ENCODE measurements at regions not wholly inside any gene's neighbourhood (a gene's known extent, or its start where the extent isn't known, plus 50 kb on each side); places are given as distances from the start of the nearest gene placed in this dataset.

DNA sequence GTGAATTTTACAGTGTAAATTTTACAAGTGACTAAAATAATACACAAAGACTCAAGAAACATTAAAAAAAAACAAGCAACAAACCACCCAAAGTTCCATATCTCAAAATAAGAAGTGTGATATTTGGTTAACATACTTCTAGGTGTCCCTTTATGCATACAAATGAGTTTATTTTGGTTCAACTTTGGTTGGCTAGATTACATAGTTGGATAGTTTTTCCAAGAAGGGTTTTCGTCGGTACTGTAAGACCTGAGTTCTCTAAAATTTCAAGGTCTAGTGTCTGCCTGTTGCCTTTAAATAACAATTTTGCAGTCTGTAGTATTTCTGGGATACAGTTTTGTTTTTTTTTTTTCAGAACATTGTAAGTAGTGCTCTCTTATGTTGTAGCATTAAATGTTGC, 58.8 kb upstream of the JAK2 start:
- TF ChIP-seq, protein P1, sequence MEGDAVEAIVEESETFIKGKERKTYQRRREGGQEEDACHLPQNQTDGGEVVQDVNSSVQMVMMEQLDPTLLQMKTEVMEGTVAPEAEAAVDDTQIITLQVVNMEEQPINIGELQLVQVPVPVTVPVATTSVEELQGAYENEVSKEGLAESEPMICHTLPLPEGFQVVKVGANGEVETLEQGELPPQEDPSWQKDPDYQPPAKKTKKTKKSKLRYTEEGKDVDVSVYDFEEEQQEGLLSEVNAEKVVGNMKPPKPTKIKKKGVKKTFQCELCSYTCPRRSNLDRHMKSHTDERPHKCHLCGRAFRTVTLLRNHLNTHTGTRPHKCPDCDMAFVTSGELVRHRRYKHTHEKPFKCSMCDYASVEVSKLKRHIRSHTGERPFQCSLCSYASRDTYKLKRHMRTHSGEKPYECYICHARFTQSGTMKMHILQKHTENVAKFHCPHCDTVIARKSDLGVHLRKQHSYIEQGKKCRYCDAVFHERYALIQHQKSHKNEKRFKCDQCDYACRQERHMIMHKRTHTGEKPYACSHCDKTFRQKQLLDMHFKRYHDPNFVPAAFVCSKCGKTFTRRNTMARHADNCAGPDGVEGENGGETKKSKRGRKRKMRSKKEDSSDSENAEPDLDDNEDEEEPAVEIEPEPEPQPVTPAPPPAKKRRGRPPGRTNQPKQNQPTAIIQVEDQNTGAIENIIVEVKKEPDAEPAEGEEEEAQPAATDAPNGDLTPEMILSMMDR (IDR thresholded peaks at IDR 0.05; ENCODE audit: insufficient read depth, low read length, poor library complexity, severe bottlenecking) = no peak
- DNase-seq (ENCODE audit: extremely low read depth, insufficient read length) = no peak
- H3K36me3 ChIP-seq (ENCODE audit: control insufficient read depth, insufficient read depth, low read length) = no peaks in the 10 kb centered on the region
- no peaks in the 10 kb centered on the region for H3K27me3 ChIP-seq (replicated peaks; ENCODE audit: control insufficient read depth, insufficient read depth, low read length)
- H3K4me3 ChIP-seq (replicated peaks; ENCODE audit: low read depth, low read length) = no peak overlapping the region

DNA sequence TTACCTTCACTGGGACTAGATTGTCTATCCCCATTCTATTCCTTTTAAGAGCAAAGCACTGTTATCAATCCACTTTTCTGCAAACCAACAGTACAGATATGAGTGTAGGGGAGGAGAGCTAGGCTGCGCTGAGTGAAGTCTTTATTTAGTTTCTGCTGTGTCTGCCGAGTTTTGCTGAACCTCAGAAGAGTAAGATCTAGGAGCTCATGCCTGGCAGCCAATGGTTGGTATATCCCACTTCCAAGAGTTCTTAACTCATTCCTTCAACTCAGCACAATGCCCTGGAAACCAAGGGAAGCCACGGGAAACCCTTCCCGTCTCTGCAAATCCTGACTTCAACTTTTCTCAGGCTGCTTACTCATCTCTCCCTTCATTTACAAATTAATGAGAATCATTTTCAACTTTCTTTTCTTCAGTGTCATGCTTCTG, 58.0 kb upstream of the JAK2 start:
- Histone ChIP-seq H3K27me3 (replicated peaks; ENCODE audit: control insufficient read depth, insufficient read depth, low read length) (no peaks in the 10 kb centered on the region), H3K4me3 (replicated peaks; ENCODE audit: low read depth, low read length) (no peak overlapping the region), H3K36me3 (ENCODE audit: control insufficient read depth, insufficient read depth, low read length) (no peaks in the 10 kb centered on the region)
- no peak for DNase-seq (ENCODE audit: extremely low read depth, insufficient read length)
- TF ChIP-seq, protein P1 (IDR thresholded peaks at IDR 0.05; ENCODE audit: insufficient read depth, low read length, poor library complexity, severe bottlenecking) = no peak

DNA sequence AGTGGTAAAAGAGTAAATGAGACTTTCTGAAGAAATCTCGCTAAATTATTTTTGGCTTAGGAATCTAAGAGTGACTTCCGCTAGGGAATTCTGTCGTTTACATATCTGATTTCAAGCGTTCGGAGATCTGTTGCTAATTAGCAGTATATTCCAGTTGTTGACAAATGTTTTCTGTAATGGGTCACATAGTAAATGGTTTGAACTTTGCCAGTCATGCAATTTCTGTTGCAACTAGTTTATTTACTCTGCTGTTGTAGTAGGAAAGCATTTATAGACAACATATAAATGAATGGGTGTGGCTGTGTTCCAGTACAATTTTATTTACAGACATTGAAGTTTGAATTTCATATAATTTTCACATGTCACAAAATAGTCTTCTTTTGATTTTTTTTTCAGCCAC, 57.4 kb upstream of the JAK2 start:
- no peak for DNase-seq (ENCODE audit: extremely low read depth, insufficient read length)
- Histone ChIP-seq H3K36me3 (ENCODE audit: control insufficient read depth, insufficient read depth, low read length) (no peaks in the 10 kb centered on the region), H3K4me3 (replicated peaks; ENCODE audit: low read depth, low read length) (no peak overlapping the region), H3K27me3 (replicated peaks; ENCODE audit: control insufficient read depth, insufficient read depth, low read length) (no peaks in the 10 kb centered on the region)
- TF ChIP-seq, protein P1 (IDR thresholded peaks at IDR 0.05; ENCODE audit: insufficient read depth, low read length, poor library complexity, severe bottlenecking) = no peak

DNA sequence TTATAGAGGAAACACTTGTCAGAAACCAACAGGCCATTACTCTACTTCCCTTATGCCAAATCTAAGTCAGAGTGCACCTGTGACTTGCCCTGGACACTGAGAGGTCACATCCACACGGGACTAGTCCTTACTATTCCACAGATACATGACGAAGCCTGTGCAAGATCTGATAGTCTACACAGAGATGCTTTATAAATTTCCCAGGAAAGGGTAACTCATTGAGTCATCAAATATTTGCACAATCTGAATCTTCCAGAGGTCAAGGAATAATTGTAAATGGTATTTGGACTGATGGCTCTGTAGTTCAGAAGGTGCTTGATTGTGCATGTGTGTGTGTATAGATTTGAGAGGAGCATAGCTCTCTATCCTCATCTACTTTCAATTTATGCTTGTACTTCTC, 55.2 kb upstream of the JAK2 start:
- Histone ChIP-seq H3K27me3 (replicated peaks; ENCODE audit: control insufficient read depth, insufficient read depth, low read length) (no peaks in the 10 kb centered on the region), H3K36me3 (ENCODE audit: control insufficient read depth, insufficient read depth, low read length) (no peaks in the 10 kb centered on the region), H3K4me3 (replicated peaks; ENCODE audit: low read depth, low read length) (no peak overlapping the region)
- TF ChIP-seq, protein P1 (IDR thresholded peaks at IDR 0.05; ENCODE audit: insufficient read depth, low read length, poor library complexity, severe bottlenecking) = no peak
- DNase-seq (ENCODE audit: extremely low read depth, insufficient read length) = no peak

DNA sequence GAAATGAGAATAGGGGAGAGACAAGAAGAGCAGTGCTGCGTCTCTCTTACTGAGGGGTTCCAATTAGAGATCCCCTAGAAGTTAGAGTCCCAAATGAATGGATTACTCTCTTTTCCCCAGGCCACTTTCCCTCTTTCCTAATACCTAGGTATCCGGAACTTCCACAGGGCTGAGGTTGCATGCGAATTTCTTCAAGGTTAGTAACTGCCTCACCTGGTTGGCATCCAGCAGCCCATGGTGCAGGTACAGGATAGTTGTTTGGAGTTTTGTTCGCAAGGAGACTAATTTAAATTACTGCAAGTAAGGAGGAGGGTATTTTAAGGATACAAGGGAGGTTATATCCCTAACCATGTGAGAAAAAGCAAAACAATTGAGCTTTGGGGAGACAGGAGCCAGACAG, 52.4 kb upstream of the JAK2 start:
- Histone ChIP-seq H3K36me3 (ENCODE audit: control insufficient read depth, insufficient read depth, low read length) (no peaks in the 10 kb centered on the region; the same call in 1 of the 2 replicates), H3K27me3 (replicated peaks; ENCODE audit: control insufficient read depth, insufficient read depth, low read length) (no peaks in the 10 kb centered on the region), H3K4me3 (replicated peaks; ENCODE audit: low read depth, low read length) (no peak overlapping the region)
- TF ChIP-seq, protein P1 (IDR thresholded peaks at IDR 0.05; ENCODE audit: insufficient read depth, low read length, poor library complexity, severe bottlenecking) = no peak
- no peak for DNase-seq (ENCODE audit: extremely low read depth, insufficient read length)

DNA sequence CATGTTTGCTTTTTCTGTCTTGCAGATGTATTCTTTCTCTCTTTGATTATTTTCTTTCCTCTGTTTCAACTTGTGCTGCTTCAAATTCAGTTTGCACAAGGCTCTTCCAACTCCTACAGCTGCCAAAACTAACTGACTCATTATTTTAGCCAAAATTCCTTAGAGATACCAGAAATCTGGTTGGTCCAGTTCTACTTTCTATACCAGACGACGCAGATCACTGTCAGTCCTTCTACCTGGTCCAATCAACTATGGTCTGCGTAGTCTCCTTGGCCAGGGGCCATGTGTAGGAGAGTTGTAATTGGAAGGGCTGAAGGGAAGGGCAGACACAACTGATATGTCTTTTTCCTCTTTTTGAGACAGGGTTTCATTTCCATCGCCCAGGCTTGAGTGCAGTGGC, 51.9 kb upstream of the JAK2 start:
- Histone ChIP-seq H3K27me3 (replicated peaks; ENCODE audit: control insufficient read depth, insufficient read depth, low read length) (no peaks in the 10 kb centered on the region), H3K36me3 (ENCODE audit: control insufficient read depth, insufficient read depth, low read length) (no peaks in the 10 kb centered on the region; the same call in 1 of the 2 replicates), H3K4me3 (replicated peaks; ENCODE audit: low read depth, low read length) (no peak overlapping the region)
- TF ChIP-seq, protein P1 (IDR thresholded peaks at IDR 0.05; ENCODE audit: insufficient read depth, low read length, poor library complexity, severe bottlenecking) = no peak
- DNase-seq (ENCODE audit: extremely low read depth, insufficient read length) = no peak
